Large intestine (tissue), 3 donors: ENCODE measurements at regions not wholly inside any gene's neighbourhood (a gene's known extent, or its start where the extent isn't known, plus 50 kb on each side); places are given as distances from the start of the nearest gene placed in this dataset.

Source experiments
- DNase-seq, 2 donors: peaks; one replicate each; pipeline versions ENCODE4 v3.0.0 to v3.0.0-alpha.2; 2013
- H3K27ac ChIP-seq: one replicate; pipeline ENCODE4 v1.5.1; 2013; ENCODE audit warnings: low read length
- H3K27me3 ChIP-seq: 2 replicates; pipeline ENCODE4 v1.6.1; 2013; ENCODE audit warnings: low read length; ENCODE audit not compliant: control insufficient read depth, insufficient read depth
- H3K36me3 ChIP-seq: 2 replicates; pipeline ENCODE4 v1.6.1; 2013; ENCODE audit warnings: low read length; ENCODE audit not compliant: control insufficient read depth, insufficient read depth
- H3K4me1 ChIP-seq: one replicate; pipeline ENCODE4 v1.6.1; 2013; ENCODE audit warnings: low read length; ENCODE audit not compliant: control insufficient read depth, insufficient read depth
- H3K4me3 ChIP-seq: one replicate; pipeline ENCODE4 v1.5.1; 2013; ENCODE audit warnings: low read length
- H3K9me3 ChIP-seq: one replicate; pipeline ENCODE4 v1.6.1; 2013; ENCODE audit warnings: mild to moderate bottlenecking, low read depth, low read length, moderate library complexity; ENCODE audit not compliant: control insufficient read depth
- WGBS: methylation state at CpG from one replicate; pipeline ENCODE4 v1.1.5; 2013; ENCODE audit warnings: low lambda C conversion rate; ENCODE audit not compliant: insufficient coverage; 5-methylcytosine and 5-hydroxymethylcytosine counted together

- DNase-seq: no peak
- WGBS: no CpG with 5 or more reads among the region's 3 CpGs
- Histone ChIP-seq H3K36me3 (no peaks in the 10 kb centered on the region), H3K27me3 (no peaks in the 10 kb centered on the region), H3K4me3 (no peak overlapping the region), H3K9me3 (no peaks in the 10 kb centered on the region), H3K27ac (no peak overlapping the region), H3K4me1 (no peaks in the 10 kb centered on the region)
Observed at GRCh38 chr6:97876711-97877110, 593.7 kb upstream of the MMS22L start.

- Histone ChIP-seq H3K9me3 (no peaks in the 10 kb centered on the region), H3K27me3 (no peaks in the 10 kb centered on the region), H3K4me1 (no peaks in the 10 kb centered on the region), H3K4me3 (no peak overlapping the region), H3K27ac (no peak overlapping the region), H3K36me3 (no peaks in the 10 kb centered on the region)
- DNase-seq: no peak
- 85% methylated on average over 3 of the region's 3 CpGs for WGBS
Observed at GRCh38 chr6:97882755-97883154, 599.7 kb upstream of the MMS22L start.

- Histone ChIP-seq H3K4me3 (no peak overlapping the region), H3K27me3 (no peaks in the 10 kb centered on the region), H3K4me1 (no peaks in the 10 kb centered on the region), H3K36me3 (no peaks in the 10 kb centered on the region), H3K27ac (no peak overlapping the region), H3K9me3 (no peaks in the 10 kb centered on the region)
- 76% methylated on average over 3 of the region's 7 CpGs for WGBS
- DNase-seq: no peak
Observed at GRCh38 chr6:97885325-97885724, 602.3 kb upstream of the MMS22L start.

- Histone ChIP-seq H3K27ac (no peak overlapping the region), H3K36me3 (no peaks in the 10 kb centered on the region), H3K4me1 (no peaks in the 10 kb centered on the region), H3K4me3 (no peak overlapping the region), H3K27me3 (no peaks in the 10 kb centered on the region), H3K9me3 (no peaks in the 10 kb centered on the region)
- WGBS: 100% methylated on average over 1 of the region's 4 CpGs
- DNase-seq: no peak
Observed at GRCh38 chr6:97885828-97886227, 602.8 kb upstream of the MMS22L start.

GRCh38 chr6:97901531-97901930 lies 618.5 kb upstream of the MMS22L start:
- WGBS: 100% methylated on average over 1 of the region's 1 CpG
- no peak for DNase-seq
- Histone ChIP-seq H3K9me3 (no peaks in the 10 kb centered on the region), H3K27ac (no peak overlapping the region), H3K4me3 (no peak overlapping the region), H3K36me3 (no peaks in the 10 kb centered on the region), H3K4me1 (no peaks in the 10 kb centered on the region), H3K27me3 (no peaks in the 10 kb centered on the region)

GRCh38 chr6:97909380-97909779 lies 626.4 kb upstream of the MMS22L start:
- H3K27me3 ChIP-seq: no peaks in the 10 kb centered on the region
- H3K36me3 ChIP-seq: no peaks in the 10 kb centered on the region
- no peak overlapping the region for H3K4me3 ChIP-seq
- no peak for DNase-seq
- no peak overlapping the region for H3K27ac ChIP-seq
- no peaks in the 10 kb centered on the region for H3K9me3 ChIP-seq
- 18% methylated on average over 2 of the region's 5 CpGs for WGBS
- H3K4me1 ChIP-seq: no peaks in the 10 kb centered on the region

- H3K4me1 ChIP-seq: no peaks in the 10 kb centered on the region
- H3K9me3 ChIP-seq: no peaks in the 10 kb centered on the region
- no peak for DNase-seq
- no peaks in the 10 kb centered on the region for H3K27me3 ChIP-seq
- H3K4me3 ChIP-seq: no peak overlapping the region
- H3K36me3 ChIP-seq: no peaks in the 10 kb centered on the region
- H3K27ac ChIP-seq: no peak overlapping the region
- no CpG with 5 or more reads among the region's 1 CpG for whole genome bisulfite sequencing
Observed at GRCh38 chr6:97913721-97914120, 630.7 kb upstream of the MMS22L start.

GRCh38 chr6:97914912-97915311 lies 631.9 kb upstream of the MMS22L start:
- Histone ChIP-seq H3K27ac (no peak overlapping the region), H3K9me3 (no peaks in the 10 kb centered on the region), H3K27me3 (no peaks in the 10 kb centered on the region), H3K4me3 (no peak overlapping the region), H3K4me1 (no peaks in the 10 kb centered on the region), H3K36me3 (no peaks in the 10 kb centered on the region)
- no peak for DNase-seq
- WGBS: 90% methylated on average over 2 of the region's 5 CpGs

GRCh38 chr6:97915537-97915936 lies 632.5 kb upstream of the MMS22L start:
- Histone ChIP-seq H3K27ac (no peak overlapping the region), H3K4me1 (no peaks in the 10 kb centered on the region), H3K4me3 (no peak overlapping the region), H3K9me3 (no peaks in the 10 kb centered on the region), H3K27me3 (no peaks in the 10 kb centered on the region), H3K36me3 (no peaks in the 10 kb centered on the region)
- DNase-seq: no peak
- 25% methylated on average over 1 of the region's 2 CpGs for WGBS

- H3K27ac ChIP-seq: no peak overlapping the region
- no peaks in the 10 kb centered on the region for H3K27me3 ChIP-seq
- H3K36me3 ChIP-seq: no peaks in the 10 kb centered on the region
- H3K4me3 ChIP-seq: no peak overlapping the region
- WGBS: no CpG with 5 or more reads among the region's 1 CpG
- H3K4me1 ChIP-seq: no peaks in the 10 kb centered on the region
- DNase-seq: no peak
- H3K9me3 ChIP-seq: no peaks in the 10 kb centered on the region
Observed at GRCh38 chr6:97917369-97917768, 634.4 kb upstream of the MMS22L start.

GRCh38 chr6:97919046-97919445 lies 636.0 kb upstream of the MMS22L start:
- Histone ChIP-seq H3K9me3 (no peaks in the 10 kb centered on the region), H3K27ac (no peak overlapping the region), H3K4me1 (no peaks in the 10 kb centered on the region), H3K36me3 (no peaks in the 10 kb centered on the region), H3K27me3 (no peaks in the 10 kb centered on the region), H3K4me3 (no peak overlapping the region)
- no CpG with 5 or more reads among the region's 3 CpGs for WGBS
- DNase-seq: no peak
